Testis (tissue), 2 donors: ENCODE measurements at regions not wholly inside any gene's neighbourhood (a gene's known extent, or its start where the extent isn't known, plus 50 kb on each side); places are given as distances from the start of the nearest gene placed in this dataset.

Source experiments
- POLR2A ChIP-seq: fragments of 450-650 bp; IDR thresholded peaks from one replicate; pipeline ENCODE4 v1.6.1; 2017; ENCODE audit warnings: antibody characterized with exemption, mild to moderate bottlenecking, moderate library complexity
- TF ChIP-seq, protein P1 (sequence below), 3 experiments: fragments of 450-650 bp in 2 of 3; fragments of 200-600 bp in 1 of 3; sonication (generic) in 1 of 3; IDR thresholded peaks; one replicate each; pipeline ENCODE4 v1.5.1; 2016 to 2019; ENCODE audit warnings: antibody characterized with exemption in 3 of 3, mild to moderate bottlenecking in 2 of 3, moderate library complexity in 1 of 3

DNA sequence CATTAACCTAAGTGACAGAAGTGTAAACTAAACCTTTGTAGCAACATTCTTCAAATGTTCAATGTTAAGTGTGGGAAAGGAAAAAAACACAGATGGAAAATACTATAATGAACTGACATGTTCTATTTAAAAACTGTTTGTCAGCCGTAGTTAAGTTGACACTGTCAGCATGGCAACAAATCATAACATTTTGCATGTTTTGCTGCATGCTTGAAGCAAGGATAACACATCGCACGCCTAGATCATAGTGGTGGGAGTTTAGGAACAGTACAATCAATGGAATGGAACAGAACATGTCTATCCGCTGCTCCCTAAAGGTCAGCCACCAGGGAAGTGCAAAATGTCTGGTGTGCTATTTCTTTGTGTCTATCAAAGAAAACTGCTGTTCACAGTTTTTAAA, 62.5 kb upstream of the ESRRG start:
- TF ChIP-seq, protein P1, sequence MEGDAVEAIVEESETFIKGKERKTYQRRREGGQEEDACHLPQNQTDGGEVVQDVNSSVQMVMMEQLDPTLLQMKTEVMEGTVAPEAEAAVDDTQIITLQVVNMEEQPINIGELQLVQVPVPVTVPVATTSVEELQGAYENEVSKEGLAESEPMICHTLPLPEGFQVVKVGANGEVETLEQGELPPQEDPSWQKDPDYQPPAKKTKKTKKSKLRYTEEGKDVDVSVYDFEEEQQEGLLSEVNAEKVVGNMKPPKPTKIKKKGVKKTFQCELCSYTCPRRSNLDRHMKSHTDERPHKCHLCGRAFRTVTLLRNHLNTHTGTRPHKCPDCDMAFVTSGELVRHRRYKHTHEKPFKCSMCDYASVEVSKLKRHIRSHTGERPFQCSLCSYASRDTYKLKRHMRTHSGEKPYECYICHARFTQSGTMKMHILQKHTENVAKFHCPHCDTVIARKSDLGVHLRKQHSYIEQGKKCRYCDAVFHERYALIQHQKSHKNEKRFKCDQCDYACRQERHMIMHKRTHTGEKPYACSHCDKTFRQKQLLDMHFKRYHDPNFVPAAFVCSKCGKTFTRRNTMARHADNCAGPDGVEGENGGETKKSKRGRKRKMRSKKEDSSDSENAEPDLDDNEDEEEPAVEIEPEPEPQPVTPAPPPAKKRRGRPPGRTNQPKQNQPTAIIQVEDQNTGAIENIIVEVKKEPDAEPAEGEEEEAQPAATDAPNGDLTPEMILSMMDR (IDR thresholded peaks at IDR 0.05) = no peak
- TF ChIP-seq POLR2A = no peak
